SHP77 (cell line): ENCODE measurements at regions not wholly inside any gene's neighbourhood (a gene's known extent, or its start where the extent isn't known, plus 50 kb on each side); places are given as distances from the start of the nearest gene placed in this dataset.

Experiments
- DNase-seq, 2 experiments: peaks; one replicate each; lab custom pipeline; 2025; lab: John Stamatoyannopoulos, UW

- DNase-seq = no peak
These were observed 130.2 kb upstream of the TP63 start for GRCh38 chr3:189500798-189501495.

- no peak for DNase-seq
These were observed 128.9 kb upstream of the TP63 start for GRCh38 chr3:189502256-189502655.

- DNase-seq = no peak
These were observed 128.4 kb upstream of the TP63 start for GRCh38 chr3:189502676-189503257.

GRCh38 chr3:189507856-189508255, 123.3 kb upstream of the TP63 start:
- no peak for DNase-seq

GRCh38 chr3:189508784-189509501, 122.2 kb upstream of the TP63 start:
- DNase-seq = no peak

GRCh38 chr3:189512039-189512438, 119.2 kb upstream of the TP63 start:
- no peak for DNase-seq

GRCh38 chr3:189512821-189513220, 118.4 kb upstream of the TP63 start:
- no peak for DNase-seq

- DNase-seq = no peak
These were observed 117.7 kb upstream of the TP63 start for GRCh38 chr3:189513281-189514117.

GRCh38 chr3:189516039-189516438, 115.2 kb upstream of the TP63 start:
- DNase-seq = no peak

- no peak for DNase-seq
These were observed 113.2 kb upstream of the TP63 start for GRCh38 chr3:189517981-189518380.

GRCh38 chr3:189519458-189519857, 111.7 kb upstream of the TP63 start:
- DNase-seq = no peak

GRCh38 chr3:189529468-189529867, 101.7 kb upstream of the TP63 start:
- DNase-seq = no peak

GRCh38 chr3:189529889-189530471, 101.2 kb upstream of the TP63 start:
- no peak for DNase-seq

GRCh38 chr3:189530822-189531221, 100.4 kb upstream of the TP63 start:
- no peak for DNase-seq

GRCh38 chr3:189531271-189531670, 99.9 kb upstream of the TP63 start:
- DNase-seq = no peak

GRCh38 chr3:189534531-189534930, 96.7 kb upstream of the TP63 start:
- no peak for DNase-seq

GRCh38 chr3:189537135-189537534, 94.1 kb upstream of the TP63 start:
- DNase-seq = no peak

GRCh38 chr3:189547448-189547847, 83.7 kb upstream of the TP63 start:
- DNase-seq = no peak

- DNase-seq = no peak
These were observed 83.1 kb upstream of the TP63 start for GRCh38 chr3:189548053-189548452.

- no peak for DNase-seq
These were observed 80.2 kb upstream of the TP63 start for GRCh38 chr3:189551007-189551406.

GRCh38 chr3:189554868-189555557, 76.2 kb upstream of the TP63 start:
- no peak for DNase-seq

GRCh38 chr3:189555558-189555881, 75.7 kb upstream of the TP63 start:
- DNase-seq = no peak
